Ramos (cell line): ENCODE measurements at regions not wholly inside any gene's neighbourhood (a gene's known extent, or its start where the extent isn't known, plus 50 kb on each side); places are given as distances from the start of the nearest gene placed in this dataset.

Experiments used
- in situ Hi-C: fragments of 300-500 bp; cut with MboI; formaldehyde crosslinking; loops from one replicate; pipeline ENCODE4 v1.14.3; 2022; ENCODE audit warnings: low sequenced_read_pairs; ENCODE audit not compliant: unreplicated experiment

- in situ Hi-C loops, result no loop called here
These were observed 201.8 kb upstream of the LARGE1 start for GRCh38 chr22:34122042-34122441.

- in situ Hi-C loops, result no loop called here
These were observed 209.6 kb upstream of the LARGE1 start for GRCh38 chr22:34129691-34130486.

GRCh38 chr22:34135749-34136148 lies 215.5 kb upstream of the LARGE1 start:
- in situ Hi-C loops, result no loop called here

DNA sequence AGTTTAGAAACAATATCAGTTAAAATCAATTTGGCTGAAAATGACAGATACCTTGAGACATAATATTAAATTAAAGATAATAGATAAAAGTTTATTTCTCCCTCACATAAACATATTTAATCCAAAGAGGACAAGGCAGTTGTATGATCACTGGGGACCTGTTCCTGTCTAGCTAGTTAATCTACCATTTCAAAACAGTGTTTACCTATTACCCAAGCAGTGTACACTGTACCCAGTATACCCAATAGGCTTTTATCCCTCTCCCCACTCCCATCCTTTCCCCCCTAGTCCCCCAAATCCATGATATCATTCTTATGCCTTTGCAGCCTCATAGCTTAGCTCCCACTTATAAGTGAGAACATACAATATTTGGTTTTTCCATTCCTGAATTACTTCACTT lies 229.7 kb upstream of the LARGE1 start:
- in situ Hi-C loops, result no loop called here

DNA sequence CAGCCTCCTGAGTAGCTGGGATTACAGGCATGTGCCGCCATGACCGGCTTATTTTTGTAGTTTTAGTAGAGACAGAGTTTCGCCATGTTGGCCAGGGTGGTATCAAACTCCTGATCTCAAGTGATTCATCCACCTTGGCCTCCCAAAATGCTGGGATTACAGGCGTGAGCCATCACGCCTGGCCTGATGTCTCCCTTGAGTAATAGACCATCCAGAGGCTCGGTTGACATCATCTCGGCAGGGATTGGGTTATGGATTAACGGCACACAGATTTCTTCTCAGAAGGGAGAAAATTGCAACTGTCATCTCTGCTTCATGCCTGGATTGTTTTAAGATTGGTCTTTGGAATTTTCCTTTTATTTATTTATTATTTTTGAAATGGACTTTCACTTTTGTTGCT lies 239.2 kb upstream of the LARGE1 start:
- in situ Hi-C loops, result no loop called here

DNA sequence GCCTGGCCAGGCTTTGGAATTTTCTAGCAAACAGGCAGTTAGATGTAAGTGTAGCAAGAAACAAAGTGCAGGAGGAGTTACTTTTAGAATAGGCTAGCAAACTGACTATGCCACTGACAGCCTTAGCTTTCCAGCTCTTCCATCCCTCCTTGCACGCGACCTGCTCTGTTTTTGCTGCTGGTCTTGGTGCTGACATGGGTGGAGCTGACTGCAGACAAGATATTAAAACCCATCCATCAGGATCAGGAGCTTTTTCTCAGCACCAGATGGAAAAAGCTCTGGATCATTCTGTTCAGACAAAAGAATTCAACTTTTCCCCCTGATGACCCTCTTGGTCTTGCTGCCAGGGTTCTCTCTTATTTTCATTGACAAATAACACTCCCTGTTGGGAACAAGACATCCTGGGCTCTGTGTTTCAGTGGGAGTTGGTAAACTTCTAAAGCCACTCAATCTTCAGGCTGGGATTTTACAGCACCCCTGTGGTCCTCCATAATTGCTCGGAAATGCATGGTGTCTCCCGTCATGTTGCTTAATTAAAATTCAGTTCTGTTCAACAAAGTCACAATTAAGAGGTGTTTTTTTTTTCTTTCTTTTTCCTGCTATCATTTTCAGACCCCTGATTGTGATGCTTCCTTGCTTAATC lies 240.0 kb upstream of the LARGE1 start:
- in situ Hi-C loops, result no loop called here

- in situ Hi-C loops, result no loop called here
These were observed 241.3 kb upstream of the LARGE1 start for GRCh38 chr22:34161431-34162123.

- in situ Hi-C loops, result no loop called here
These were observed 278.7 kb upstream of the LARGE1 start for GRCh38 chr22:34198976-34199375.

DNA sequence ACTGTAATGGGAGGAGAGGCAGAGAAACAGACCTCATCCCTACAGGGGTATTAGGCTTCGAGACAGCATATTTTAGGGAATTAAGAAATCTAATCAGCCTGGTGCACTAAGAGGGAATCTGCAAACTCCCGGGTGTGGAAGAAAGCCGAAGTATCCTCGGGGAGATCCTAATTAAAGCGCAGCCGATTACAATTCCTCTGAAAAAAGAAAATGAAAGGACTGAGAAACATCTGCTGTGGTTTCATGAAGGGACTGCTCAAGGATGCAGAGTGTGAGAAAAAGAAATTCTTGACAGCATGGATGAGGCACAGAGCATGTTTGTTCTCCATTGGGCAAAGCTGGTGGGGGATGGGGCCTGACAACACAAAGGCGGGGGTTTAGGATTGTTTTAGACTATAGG lies 290.0 kb upstream of the LARGE1 start:
- in situ Hi-C loops, result no loop called here

DNA sequence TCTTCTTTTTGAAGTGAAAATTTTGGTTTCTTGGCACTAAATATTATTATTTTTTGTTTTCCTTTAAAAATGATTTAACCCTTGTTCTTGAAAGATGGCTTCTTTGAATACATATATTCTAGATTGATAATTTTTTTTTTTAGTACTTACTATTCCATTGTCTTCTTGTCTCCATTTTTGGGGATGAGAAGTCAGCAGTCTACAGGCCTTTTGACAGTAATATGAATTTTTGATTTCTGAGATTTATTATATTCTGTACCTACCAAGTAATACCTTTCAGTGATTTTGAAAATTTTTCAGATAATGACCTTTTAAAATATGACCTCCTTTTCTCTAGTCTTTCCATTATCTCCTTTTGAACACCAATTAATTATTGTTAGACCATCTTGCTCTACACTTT lies 294.1 kb upstream of the LARGE1 start:
- in situ Hi-C loops, result no loop called here

DNA sequence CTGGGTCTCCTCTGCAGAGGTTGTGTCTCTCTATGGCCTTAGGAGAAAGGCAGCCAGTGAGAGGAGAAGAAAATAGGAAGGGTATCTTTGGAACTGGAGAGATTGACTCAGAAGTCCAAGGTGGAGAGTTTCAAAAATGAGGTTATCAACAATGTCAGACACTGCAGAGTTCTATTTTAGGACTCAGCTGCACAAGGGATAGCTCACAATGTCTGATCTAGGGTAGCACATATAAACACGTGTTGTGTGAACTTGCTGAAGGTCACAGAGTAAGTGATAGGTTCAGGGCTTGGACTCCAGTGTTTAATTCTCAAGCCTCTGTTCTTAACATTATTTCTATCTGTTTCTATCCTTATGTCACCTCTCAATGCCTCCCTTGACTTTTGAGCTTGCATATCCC lies 305.0 kb upstream of the LARGE1 start:
- in situ Hi-C loops, result no loop called here

DNA sequence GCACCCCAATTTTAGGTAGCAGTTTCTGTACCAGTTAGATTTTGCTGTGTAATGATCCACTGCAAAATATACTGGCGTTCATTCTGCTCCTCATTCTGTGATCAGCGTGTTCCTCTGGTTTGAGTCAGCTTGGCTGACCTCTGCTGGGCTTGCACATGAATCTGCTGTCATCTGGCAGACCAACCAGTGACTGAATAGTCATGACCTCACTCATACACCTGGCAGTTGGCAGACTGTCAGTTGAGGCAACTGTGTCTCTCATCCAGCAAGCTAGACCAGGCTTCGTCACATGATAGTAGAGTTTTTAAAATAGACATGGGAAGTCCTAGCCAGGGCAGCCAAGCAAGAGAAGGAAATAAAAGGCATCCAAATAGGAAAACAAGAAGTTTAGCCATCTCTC lies 316.3 kb upstream of the LARGE1 start:
- in situ Hi-C loops, result no loop called here

DNA sequence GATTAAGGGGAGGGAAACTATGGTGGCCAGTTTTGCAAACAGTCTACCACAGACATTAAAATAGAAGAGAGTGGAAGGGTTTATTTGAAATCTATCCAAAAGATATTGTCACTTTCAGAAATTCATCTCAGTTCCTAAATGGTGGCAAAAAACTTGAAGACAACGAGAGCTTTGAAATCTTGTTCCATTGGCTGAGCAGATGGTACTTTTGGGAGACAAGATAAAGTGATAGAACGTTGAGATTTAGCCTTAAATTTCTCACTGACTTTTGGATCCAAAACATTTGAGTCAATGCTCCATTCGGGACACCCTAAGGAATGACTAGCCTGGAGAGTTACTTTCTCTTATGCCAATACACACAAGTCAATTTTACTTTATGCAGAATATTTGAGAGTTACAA lies 319.1 kb upstream of the LARGE1 start:
- in situ Hi-C loops, result no loop called here

- in situ Hi-C loops, result no loop called here
These were observed 322.7 kb upstream of the LARGE1 start for GRCh38 chr22:34243023-34243422.

GRCh38 chr22:34255042-34255441 lies 334.8 kb upstream of the LARGE1 start:
- in situ Hi-C loops, result no loop called here

DNA sequence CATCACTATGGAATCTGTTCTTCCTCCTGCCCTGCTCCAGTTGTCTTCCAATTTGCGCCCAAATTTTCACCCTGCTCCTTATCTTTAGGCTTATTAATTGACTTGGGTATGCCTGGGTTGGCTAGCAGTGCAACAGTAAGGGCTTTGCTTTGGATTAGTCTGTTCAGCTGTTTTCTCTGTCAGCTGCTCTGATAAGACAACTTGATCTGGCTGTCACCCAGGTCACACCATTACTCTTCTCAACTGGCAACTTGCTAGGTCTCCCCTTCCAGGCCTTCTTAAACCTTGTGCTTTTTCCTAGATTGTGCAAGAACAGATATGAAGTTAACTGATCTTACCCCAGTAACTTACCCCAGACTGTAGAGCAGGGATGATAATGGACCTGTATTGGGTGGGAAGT lies 357.8 kb upstream of the LARGE1 start:
- in situ Hi-C loops, result no loop called here

GRCh38 chr22:34281738-34282137 lies 361.5 kb upstream of the LARGE1 start:
- in situ Hi-C loops, result no loop called here

DNA sequence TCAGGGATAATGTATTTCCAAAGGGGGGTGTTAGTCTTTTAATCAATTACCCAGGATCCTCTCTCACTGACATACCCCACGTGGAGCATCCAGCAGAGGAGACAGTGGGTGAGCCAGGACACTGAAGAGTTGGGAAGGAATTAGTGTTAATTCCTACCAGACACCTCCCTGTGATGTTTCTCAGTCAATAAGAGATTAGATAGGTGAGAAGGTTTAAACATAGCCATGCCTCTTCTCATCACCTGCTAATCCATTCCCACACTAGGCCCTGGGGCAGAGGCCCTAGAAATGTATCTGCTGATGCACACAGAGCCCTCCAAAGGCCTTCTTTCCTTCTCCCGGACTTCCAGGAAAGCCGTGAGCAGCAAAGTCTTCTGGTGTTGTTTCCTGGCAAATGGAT lies 363.6 kb upstream of the LARGE1 start:
- in situ Hi-C loops, result no loop called here

DNA sequence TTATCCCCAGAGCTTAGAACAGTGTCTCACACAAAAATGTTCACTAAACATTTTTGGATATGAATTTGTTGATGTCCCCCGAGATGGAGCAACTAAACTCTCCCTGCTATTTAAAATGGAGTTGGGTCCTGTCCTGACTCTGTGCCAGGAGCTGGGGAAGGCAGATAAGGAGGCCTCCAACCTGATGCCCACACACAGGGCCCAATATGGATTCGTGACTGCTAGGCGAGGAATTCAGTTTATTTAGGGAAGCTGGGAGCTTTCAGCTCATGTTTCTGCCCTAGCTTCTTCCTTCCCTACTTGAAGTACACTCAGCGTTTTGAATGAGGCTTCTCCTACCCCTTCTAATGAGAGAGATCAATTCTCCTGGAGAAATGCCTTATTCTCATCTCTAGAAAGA lies 373.0 kb upstream of the LARGE1 start:
- in situ Hi-C loops, result no loop called here

DNA sequence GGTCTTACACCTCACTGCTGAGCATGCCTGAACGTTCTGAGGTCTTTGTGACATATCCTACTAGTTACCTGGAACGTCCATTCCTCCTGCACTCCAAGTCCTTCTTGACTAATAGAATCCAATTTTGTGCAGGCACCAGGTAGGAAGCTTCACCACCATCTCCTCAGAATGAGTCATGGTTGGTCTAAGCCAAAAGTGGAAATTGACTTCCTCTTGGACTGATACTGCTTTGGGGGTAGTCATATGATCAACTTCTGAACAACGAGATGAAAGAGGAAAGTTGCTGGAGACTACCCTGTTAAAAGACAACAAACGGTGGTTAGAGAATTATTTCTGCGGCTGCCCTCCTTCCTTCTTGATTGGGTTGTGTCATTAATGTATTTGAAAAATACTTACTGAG lies 374.2 kb upstream of the LARGE1 start:
- in situ Hi-C loops, result no loop called here

GRCh38 chr22:34294986-34295385 lies 374.7 kb upstream of the LARGE1 start:
- in situ Hi-C loops, result no loop called here
